ENCODE measurements at regions not wholly inside any gene's neighbourhood (a gene's known extent, or its start where the extent isn't known, plus 50 kb on each side); places are given as distances from the start of the nearest gene placed in this dataset.

DNA sequence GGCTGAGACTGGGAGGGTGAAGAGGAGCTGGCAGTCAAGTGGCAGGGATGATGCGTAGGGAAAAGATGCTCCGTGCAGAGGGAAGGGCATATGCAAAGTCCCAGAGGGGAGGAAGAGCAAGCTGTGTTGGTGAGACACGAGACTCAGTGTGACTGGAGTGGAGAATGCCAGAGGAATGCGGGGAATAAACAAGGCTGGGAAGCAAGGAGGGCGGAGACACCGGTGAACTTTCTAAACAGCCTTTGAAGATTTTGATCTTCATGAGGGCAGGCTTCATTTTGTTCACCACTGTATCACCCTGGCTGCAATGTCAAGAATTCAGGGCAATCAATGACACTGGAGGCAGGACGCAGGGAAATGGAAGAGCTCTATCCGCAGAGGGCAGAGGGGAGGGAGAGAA lies 535.8 kb downstream of the FUT8 start:
- no peak for DNase-seq
- TF ChIP-seq, protein P1, sequence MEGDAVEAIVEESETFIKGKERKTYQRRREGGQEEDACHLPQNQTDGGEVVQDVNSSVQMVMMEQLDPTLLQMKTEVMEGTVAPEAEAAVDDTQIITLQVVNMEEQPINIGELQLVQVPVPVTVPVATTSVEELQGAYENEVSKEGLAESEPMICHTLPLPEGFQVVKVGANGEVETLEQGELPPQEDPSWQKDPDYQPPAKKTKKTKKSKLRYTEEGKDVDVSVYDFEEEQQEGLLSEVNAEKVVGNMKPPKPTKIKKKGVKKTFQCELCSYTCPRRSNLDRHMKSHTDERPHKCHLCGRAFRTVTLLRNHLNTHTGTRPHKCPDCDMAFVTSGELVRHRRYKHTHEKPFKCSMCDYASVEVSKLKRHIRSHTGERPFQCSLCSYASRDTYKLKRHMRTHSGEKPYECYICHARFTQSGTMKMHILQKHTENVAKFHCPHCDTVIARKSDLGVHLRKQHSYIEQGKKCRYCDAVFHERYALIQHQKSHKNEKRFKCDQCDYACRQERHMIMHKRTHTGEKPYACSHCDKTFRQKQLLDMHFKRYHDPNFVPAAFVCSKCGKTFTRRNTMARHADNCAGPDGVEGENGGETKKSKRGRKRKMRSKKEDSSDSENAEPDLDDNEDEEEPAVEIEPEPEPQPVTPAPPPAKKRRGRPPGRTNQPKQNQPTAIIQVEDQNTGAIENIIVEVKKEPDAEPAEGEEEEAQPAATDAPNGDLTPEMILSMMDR (IDR thresholded peaks at IDR 0.05) = no peak
- TF ChIP-seq POLR2A (IDR thresholded peaks at IDR 0.05) = no peak
- intact Hi-C loops (cut with DNase I) = no loop called here
- Histone ChIP-seq H3K36me3 (no peaks in the 10 kb centered on the region), H3K4me1 (peaks cover 0 to 7% (median 0%) of the 10 kb centered on the region in 12 donors), H3K27me3 (peaks cover 0 to 11% (median 0%) of the 10 kb centered on the region in 9 donors), H3K9me3 (no peaks in the 10 kb centered on the region), H3K4me3 (no peak overlapping the region), H3K27ac (no peak overlapping the region)
- ATAC-seq = no peak
- 68 to 77% (median 73%) methylated on average over 8 of the region's 8 CpGs for WGBS, 4 donors

DNA sequence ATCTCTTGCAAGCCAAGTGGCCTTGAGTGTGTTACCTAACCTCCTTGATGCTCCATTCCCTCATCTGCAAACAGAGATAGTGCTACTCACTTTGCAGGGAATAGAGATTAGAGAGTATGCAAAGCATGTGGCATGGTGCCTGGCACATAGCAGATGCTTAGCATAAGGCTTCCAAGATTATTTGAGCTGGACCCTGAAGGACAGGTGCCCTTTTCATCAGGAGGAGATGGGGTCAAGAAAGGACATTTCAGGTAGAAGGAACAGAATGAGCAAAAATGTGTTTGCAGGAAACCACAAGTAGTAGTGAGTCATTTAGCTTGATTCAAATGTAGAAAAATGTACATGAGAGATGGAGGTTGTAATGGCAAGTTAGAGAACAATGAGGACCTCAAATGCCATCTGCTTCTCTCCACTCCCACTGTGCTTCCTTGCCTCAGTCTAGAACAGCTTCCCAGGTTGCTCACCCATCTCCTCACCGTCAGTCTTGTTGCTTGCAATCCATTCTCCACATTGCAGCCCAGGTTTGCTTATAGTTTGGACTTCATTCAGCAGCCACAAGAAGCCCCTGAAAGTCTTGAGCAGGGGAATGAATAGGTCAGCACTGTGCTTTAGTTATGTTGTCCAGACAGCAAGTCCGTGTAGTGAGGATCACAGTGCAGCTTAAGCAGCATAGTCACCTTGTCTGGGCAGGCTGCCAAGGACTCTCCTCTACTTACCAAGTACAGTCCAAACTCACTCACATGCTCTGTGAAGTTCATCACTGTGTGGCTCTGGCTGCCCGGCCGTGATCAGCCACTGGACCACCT lies 536.3 kb upstream of the CCDC196 start:
- intact Hi-C loops (cut with DNase I) = loop anchor here in 5 of 10 donors (10.0 kb wide), 2 partner anchors 125 to 535 kb away; partner anchors contain the start of gene FUT8 (in 4 of the 5)
- Histone ChIP-seq H3K9me3 (no peaks in the 10 kb centered on the region), H3K27me3 (peaks cover 0 to 11% (median 0%) of the 10 kb centered on the region in 9 donors), H3K27ac (no peak overlapping the region), H3K4me3 (no peak overlapping the region), H3K4me1 (peaks cover 0 to 7% (median 0%) of the 10 kb centered on the region in 12 donors), H3K36me3 (no peaks in the 10 kb centered on the region)
- no peak for TF ChIP-seq POLR2A (IDR thresholded peaks at IDR 0.05)
- TF ChIP-seq, protein P1 (IDR thresholded peaks at IDR 0.05) = no peak
- WGBS, 4 donors = 38 to 42% (median 41%) methylated on average over 4 of the region's 4 CpGs
- ATAC-seq = peak; percentile 32 to 81 (median 71)
- peak; percentile 36 to 77 (median 66) for DNase-seq

- H3K4me3 ChIP-seq = no peak overlapping the region
- H3K36me3 ChIP-seq = no peaks in the 10 kb centered on the region
- H3K27ac ChIP-seq = no peak overlapping the region
- H3K9me3 ChIP-seq = no peaks in the 10 kb centered on the region
- peaks cover 0 to 10% (median 0%) of the 10 kb centered on the region in 12 donors for H3K4me1 ChIP-seq
- ATAC-seq = no peak
- no peak for TF ChIP-seq POLR2A (IDR thresholded peaks at IDR 0.05)
- TF ChIP-seq, protein P1 (IDR thresholded peaks at IDR 0.05) = no peak
- peaks cover 0 to 11% (median 0%) of the 10 kb centered on the region in 9 donors for H3K27me3 ChIP-seq
- 88 to 94% (median 89%) methylated on average over 2 of the region's 2 CpGs for WGBS, 4 donors
- no peak for DNase-seq
- intact Hi-C loops (cut with DNase I) = loop anchor here in 8 of 10 donors (5.0 to 10.0 kb wide), 6 partner anchors 120 to 793 kb away; partner anchors contain the start of gene FUT8 (in 7 of the 8)
These were observed 531.2 kb upstream of the CCDC196 start for GRCh38 chr14:65954942-65955341.

GRCh38 chr14:65957631-65958205 lies 528.5 kb upstream of the CCDC196 start:
- peaks cover 0 to 3% (median 0%) of the 10 kb centered on the region in 9 donors for H3K27me3 ChIP-seq
- 70 to 78% (median 73%) methylated on average over 8 of the region's 8 CpGs for WGBS, 4 donors
- intact Hi-C loops (cut with DNase I) = loop anchor here (2.0 to 10.0 kb wide), 9 partner anchors 117 to 795 kb away; partner anchors contain the start of gene FUT8 (in 8 of the 10)
- no peaks in the 10 kb centered on the region for H3K36me3 ChIP-seq
- DNase-seq (no peak), ATAC-seq (no peak)
- no peak overlapping the region for H3K4me3 ChIP-seq
- no peaks in the 10 kb centered on the region for H3K9me3 ChIP-seq
- TF ChIP-seq POLR2A (IDR thresholded peaks at IDR 0.05) = no peak
- TF ChIP-seq, protein P1 (IDR thresholded peaks at IDR 0.05) = no peak
- peaks cover 0 to 6% (median 0%) of the 10 kb centered on the region in 12 donors for H3K4me1 ChIP-seq
- H3K27ac ChIP-seq = no peak overlapping the region
